ENCODE measurements at regions not wholly inside any gene's neighbourhood (a gene's known extent, or its start where the extent isn't known, plus 50 kb on each side); places are given as distances from the start of the nearest gene placed in this dataset.

GRCh38 chr4:45663003-45663402 lies 460.9 kb downstream of the GABRG1 start:
- TF ChIP-seq, protein P1, sequence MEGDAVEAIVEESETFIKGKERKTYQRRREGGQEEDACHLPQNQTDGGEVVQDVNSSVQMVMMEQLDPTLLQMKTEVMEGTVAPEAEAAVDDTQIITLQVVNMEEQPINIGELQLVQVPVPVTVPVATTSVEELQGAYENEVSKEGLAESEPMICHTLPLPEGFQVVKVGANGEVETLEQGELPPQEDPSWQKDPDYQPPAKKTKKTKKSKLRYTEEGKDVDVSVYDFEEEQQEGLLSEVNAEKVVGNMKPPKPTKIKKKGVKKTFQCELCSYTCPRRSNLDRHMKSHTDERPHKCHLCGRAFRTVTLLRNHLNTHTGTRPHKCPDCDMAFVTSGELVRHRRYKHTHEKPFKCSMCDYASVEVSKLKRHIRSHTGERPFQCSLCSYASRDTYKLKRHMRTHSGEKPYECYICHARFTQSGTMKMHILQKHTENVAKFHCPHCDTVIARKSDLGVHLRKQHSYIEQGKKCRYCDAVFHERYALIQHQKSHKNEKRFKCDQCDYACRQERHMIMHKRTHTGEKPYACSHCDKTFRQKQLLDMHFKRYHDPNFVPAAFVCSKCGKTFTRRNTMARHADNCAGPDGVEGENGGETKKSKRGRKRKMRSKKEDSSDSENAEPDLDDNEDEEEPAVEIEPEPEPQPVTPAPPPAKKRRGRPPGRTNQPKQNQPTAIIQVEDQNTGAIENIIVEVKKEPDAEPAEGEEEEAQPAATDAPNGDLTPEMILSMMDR (IDR thresholded peaks at IDR 0.05; ENCODE audit: insufficient read depth in 1 of 2, low read depth in 1 of 2, low read length in 1 of 2, severe bottlenecking in 1 of 2, unreplicated experiment in 1 of 2): no peak
- H3K4me1 ChIP-seq: no peaks in the 10 kb centered on the region
- Mint-ChIP-seq H3K36me3 (ENCODE audit: insufficient read depth, unreplicated experiment) (no peaks in the 10 kb centered on the region), H3K27ac (ENCODE audit: unreplicated experiment) (no peak overlapping the region), H3K4me1 (ENCODE audit: low read depth, unreplicated experiment) (no peaks in the 10 kb centered on the region), H3K9me3 (ENCODE audit: unreplicated experiment) (no peaks in the 10 kb centered on the region), H3K27me3 (ENCODE audit: insufficient read depth, unreplicated experiment) (no peaks in the 10 kb centered on the region), H3K4me3 (ENCODE audit: unreplicated experiment) (no peak overlapping the region)
- intact Hi-C loops (cut with micrococcal nuclease; ENCODE audit: unreplicated experiment): no loop called here
- no peaks in the 10 kb centered on the region for H3K27me3 ChIP-seq (replicated peaks; ENCODE audit: control insufficient read depth, insufficient read depth, low read length)
- POLR2A ChIA-PET: no interaction called here
- H3K4me3 ChIP-seq (ENCODE audit: low read depth, low read length): no peak overlapping the region
- no peaks in the 10 kb centered on the region for H3K9me3 ChIP-seq
- CTCF ChIA-PET: no interaction called here
- no peaks in the 10 kb centered on the region for H3K36me3 ChIP-seq (ENCODE audit: control insufficient read depth, insufficient read depth, low read length)
- BruUV-seq (replicated peaks): no TSS peak
- DNase-seq: no peak

DNA sequence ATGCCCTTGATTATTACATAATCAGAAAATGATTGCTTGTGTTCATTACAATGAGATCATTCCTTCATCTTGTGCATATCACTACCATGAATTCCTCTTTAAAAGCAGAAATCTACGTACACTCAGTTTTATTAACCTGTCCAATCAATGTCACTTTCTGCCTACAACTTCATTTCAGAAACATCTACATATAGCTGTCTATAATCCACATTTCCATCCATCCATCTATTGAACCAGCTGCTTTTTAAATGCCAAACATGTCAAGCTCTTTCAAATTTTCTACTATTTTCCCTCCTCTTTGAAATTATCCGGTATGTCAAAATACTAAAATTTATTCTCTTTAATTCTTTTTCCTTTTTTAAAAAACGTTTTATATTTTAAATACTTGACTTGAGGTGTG lies 462.0 kb downstream of the GABRG1 start:
- DNase-seq: no peak
- Mint-ChIP-seq H3K27me3 (ENCODE audit: insufficient read depth, unreplicated experiment) (no peaks in the 10 kb centered on the region), H3K36me3 (ENCODE audit: insufficient read depth, unreplicated experiment) (no peaks in the 10 kb centered on the region), H3K27ac (ENCODE audit: unreplicated experiment) (no peak overlapping the region), H3K4me1 (ENCODE audit: low read depth, unreplicated experiment) (no peaks in the 10 kb centered on the region), H3K9me3 (ENCODE audit: unreplicated experiment) (no peaks in the 10 kb centered on the region), H3K4me3 (ENCODE audit: unreplicated experiment) (no peak overlapping the region)
- H3K27me3 ChIP-seq (replicated peaks; ENCODE audit: control insufficient read depth, insufficient read depth, low read length): no peaks in the 10 kb centered on the region
- H3K9me3 ChIP-seq: no peaks in the 10 kb centered on the region
- ChIA-PET POLR2A (no interaction called here), CTCF (no interaction called here)
- TF ChIP-seq, protein P1 (IDR thresholded peaks at IDR 0.05; ENCODE audit: insufficient read depth in 1 of 2, low read depth in 1 of 2, low read length in 1 of 2, severe bottlenecking in 1 of 2, unreplicated experiment in 1 of 2): no peak
- no peaks in the 10 kb centered on the region for H3K4me1 ChIP-seq
- no peak overlapping the region for H3K4me3 ChIP-seq (ENCODE audit: low read depth, low read length)
- intact Hi-C loops (cut with micrococcal nuclease; ENCODE audit: unreplicated experiment): no loop called here
- no peaks in the 10 kb centered on the region for H3K36me3 ChIP-seq (ENCODE audit: control insufficient read depth, insufficient read depth, low read length)
- no TSS peak for BruUV-seq (replicated peaks)

DNA sequence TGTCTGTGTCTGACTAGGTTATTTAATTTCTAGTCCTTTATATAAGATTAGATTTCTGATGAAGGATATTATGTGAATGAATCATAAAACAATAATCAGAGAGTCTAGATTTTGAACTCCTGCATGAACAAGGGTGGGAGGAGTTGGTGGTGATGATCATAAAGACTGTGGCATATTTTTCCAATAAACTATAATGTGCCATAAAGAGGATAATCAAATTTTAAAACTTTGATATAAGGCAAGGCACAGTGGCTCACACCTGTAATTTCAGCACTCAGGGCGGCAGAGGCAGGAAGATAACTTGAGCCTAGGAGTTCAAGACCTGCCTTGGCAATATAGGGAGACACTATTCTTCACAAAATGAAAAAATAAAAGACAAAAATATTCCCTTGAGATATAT lies 473.3 kb downstream of the GABRG1 start:
- Mint-ChIP-seq H3K27ac (ENCODE audit: unreplicated experiment) (no peak overlapping the region), H3K4me1 (ENCODE audit: low read depth, unreplicated experiment) (peaks cover 21% of the 10 kb centered on the region), H3K36me3 (ENCODE audit: insufficient read depth, unreplicated experiment) (no peaks in the 10 kb centered on the region), H3K27me3 (ENCODE audit: insufficient read depth, unreplicated experiment) (peaks cover 5% of the 10 kb centered on the region), H3K9me3 (ENCODE audit: unreplicated experiment) (no peaks in the 10 kb centered on the region), H3K4me3 (ENCODE audit: unreplicated experiment) (no peak overlapping the region)
- intact Hi-C loops (cut with micrococcal nuclease; ENCODE audit: unreplicated experiment): no loop called here
- Histone ChIP-seq H3K27me3 (replicated peaks; ENCODE audit: control insufficient read depth, insufficient read depth, low read length) (no peaks in the 10 kb centered on the region), H3K9me3 (no peaks in the 10 kb centered on the region; the same call in 1 of the 2 replicates), H3K4me3 (ENCODE audit: low read depth, low read length) (no peak overlapping the region), H3K4me1 (peaks cover 17% of the 10 kb centered on the region), H3K36me3 (ENCODE audit: control insufficient read depth, insufficient read depth, low read length) (no peaks in the 10 kb centered on the region)
- no peak for DNase-seq
- no TSS peak for BruUV-seq (replicated peaks)
- ChIA-PET POLR2A (no interaction called here), CTCF (no interaction called here)
- TF ChIP-seq, protein P1 (IDR thresholded peaks at IDR 0.05; ENCODE audit: insufficient read depth in 1 of 2, low read depth in 1 of 2, low read length in 1 of 2, severe bottlenecking in 1 of 2, unreplicated experiment in 1 of 2): no peak

Data from Caco-2 (cell line).